Activated CD4-positive, alpha-beta T cell treated with anti-CD3 and anti-CD28 coated beads for 48 hours (primary cell): ENCODE measurements at regions not wholly inside any gene's neighbourhood (a gene's known extent, or its start where the extent isn't known, plus 50 kb on each side); places are given as distances from the start of the nearest gene placed in this dataset.
"Not testable (repeated sequence)": the region's sequence is repeated elsewhere in the genome, so short reads cannot be mapped to it uniquely, and the experiment has no call there.

Source experiments
- DNase-seq: peaks from one replicate; pipeline ENCODE4 v3.0.0-alpha.2; 2020

DNA sequence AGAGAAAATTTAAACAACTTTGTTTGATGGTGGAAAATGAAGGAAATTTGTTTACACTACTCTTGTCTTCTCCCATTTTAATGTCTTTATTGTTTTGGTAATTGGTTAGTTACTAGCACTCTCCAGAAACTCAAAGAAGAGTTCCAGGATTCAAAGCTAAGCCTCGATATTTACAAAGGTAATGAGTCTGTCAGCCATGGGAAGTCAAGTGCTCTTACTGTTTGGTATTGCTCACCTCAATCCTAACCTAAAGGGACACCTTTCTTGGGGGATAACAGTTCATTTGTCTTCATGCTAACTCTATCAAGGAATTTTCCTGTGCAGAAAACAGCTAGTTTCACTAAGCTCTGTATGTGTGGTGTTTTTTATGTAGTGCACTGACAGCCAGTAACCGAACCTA, 222.9 kb upstream of the LMO3 start:
- DNase-seq: no peak

- no peak for DNase-seq
Observed at GRCh38 chr12:16807731-16808130, 201.8 kb upstream of the LMO3 start.

DNA sequence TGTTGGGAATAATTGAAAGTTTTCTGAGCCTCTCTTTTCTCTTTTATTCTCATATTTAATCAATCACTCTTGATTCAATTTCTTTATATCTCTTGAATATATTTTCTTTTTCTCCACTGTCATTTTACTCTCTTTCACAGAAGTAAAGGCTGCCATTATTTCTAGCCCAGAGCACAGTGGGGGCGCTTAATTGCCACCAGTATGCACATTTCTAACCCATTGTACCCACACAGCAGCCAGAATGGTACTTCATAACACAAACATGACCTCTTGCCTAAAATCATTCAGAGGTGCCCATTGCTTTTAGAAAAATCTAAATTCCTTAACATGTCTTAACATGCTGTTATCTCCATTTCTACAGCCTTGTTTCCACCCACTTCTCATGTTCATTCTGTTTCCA, 190.2 kb upstream of the LMO3 start:
- no peak for DNase-seq

DNA sequence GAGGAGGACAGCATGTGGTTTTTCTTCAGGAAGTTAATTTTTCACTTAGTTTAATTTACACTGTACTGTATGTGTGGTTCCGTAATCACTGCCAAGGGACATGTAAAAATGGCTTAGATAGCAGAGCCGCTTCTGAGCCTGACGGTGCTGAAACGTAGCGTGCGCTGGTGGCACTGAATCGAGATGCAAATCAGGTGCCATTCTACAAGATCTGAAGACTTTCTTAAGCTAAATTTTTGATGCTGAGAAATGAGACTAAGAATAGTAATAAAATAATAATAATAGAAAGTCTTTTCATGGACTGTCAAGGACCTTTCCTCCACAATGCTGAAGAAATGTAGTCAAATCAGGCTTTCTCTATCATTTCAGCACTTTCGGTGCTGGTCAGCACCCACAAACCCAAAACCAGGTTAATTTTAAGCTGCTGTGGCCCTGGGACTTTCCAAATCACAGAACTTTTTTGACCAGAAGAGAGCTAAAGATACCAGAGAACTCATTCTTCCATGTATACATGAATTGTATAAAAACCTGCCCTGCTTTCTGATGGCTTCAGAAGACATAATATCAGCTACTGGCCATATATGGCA, 183.3 kb upstream of the LMO3 start:
- no peak for DNase-seq

- no peak for DNase-seq
Observed at GRCh38 chr12:16788506-16789203, 182.7 kb upstream of the LMO3 start.

- no peak for DNase-seq
Observed at GRCh38 chr12:16785953-16786352, 180.0 kb upstream of the LMO3 start.

DNA sequence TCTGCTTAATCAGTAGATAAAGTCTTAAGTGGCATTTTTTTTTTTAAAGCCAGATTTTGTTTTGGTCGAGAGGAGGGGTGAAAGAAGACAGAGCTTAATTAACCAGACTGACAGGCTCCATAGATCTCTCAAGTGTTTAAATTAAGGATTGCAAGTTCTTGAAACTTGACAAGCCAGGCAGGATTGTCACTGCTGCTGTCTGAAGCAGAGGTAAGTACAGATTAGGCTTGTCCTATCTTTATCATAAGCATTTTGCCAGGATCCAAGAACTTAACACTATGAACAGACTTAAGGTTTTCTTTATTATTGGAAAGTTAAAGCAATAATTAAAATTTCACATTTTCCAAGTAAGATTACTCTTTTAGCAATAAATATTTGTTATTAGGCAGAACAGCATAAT, 179.6 kb upstream of the LMO3 start:
- DNase-seq: no peak

DNA sequence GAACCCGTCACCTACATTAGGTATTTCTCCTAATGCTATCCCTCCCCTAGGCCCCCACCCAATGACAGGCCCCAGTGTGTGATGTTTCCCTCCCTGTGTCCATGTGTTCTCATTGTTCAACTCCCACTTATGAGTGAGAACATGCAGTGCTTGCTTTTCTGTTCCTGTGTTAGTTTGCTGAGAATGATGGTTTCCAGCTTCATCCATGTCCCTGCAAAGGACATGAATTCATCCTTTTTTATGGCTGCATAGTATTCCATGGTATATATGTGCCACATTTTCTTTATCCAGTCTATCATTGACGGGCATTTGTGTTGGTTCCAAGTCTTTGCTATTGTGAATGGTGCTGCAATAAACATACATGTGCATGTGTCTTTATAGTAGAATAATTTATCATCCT, 163.2 kb upstream of the LMO3 start:
- not testable (repeated sequence) for DNase-seq

DNA sequence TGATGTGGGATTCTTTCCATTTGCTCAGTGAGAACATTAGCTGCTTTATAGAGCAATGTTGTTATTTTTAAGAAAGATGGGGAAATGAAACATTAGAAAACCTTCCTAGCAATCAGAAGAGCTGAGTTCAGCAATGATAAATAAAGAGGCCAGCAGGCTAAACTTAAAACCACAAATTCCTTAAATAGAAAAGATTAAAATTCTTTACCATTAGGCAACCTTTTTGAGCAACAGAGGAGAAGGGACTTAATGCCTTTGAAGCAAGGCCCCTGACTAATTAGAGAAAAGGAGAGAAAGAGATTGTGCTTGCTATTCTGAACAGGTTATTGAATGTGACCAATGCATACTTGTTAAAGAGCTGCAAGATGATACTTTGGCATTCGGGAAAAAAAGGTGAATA, 160.8 kb upstream of the LMO3 start:
- DNase-seq: no peak

DNA sequence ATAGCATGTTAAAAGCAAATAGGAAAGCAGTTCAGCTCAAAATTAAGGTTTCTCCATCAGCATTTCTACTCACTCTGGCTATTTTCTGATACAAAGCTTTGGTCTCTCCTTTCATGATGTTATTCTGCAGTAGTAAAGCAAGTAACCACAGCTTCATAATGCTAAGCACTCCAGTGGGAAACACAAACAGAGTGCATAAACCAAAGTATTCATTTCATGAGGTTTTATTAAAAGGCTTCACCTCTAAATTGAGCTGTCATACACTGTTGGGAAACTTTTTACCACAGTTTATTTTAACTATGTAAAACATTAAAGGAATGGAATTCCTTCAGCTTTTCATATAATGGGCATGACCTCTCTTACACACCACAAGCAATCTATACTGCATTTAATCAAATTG, 157.9 kb upstream of the LMO3 start:
- DNase-seq: no peak

- DNase-seq: no peak
Observed at GRCh38 chr12:16756833-16757555, 151.0 kb upstream of the LMO3 start.

GRCh38 chr12:16730772-16731171, 124.8 kb upstream of the LMO3 start:
- no peak for DNase-seq

GRCh38 chr12:16726879-16727278, 120.9 kb upstream of the LMO3 start:
- no peak for DNase-seq

DNA sequence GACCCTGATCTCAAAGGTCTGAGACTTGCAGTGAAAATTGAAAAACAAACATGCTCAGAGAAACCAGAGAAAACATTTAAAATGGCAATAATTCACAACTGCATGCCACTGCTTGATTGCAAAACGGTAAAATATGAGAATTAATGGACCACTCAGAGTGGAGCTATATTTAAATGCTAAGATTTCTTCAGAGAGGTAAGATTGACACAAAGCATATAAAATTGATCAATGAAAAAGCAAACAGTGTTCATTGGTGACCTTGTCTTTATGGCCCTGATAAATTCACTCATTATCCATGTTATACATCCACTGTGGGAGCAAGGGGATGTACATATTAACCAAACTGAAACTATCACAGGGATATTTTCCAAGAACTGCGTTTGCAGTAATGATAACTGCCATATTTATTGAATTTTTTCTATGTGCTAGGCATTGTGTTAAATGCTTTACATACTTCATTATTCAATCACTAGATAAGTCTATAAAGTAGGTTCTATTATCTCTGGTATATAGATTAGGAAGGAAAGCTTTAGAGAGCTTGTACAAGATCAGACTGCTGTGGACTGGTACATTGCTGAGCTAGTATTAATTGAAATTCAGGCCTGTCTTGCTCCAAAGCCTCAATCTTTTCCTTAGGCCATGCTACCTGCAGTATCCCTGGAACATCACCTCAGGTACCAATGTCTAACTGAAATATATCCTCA, 113.9 kb upstream of the LMO3 start:
- DNase-seq: no peak

- no peak for DNase-seq
Observed at GRCh38 chr12:16716928-16717327, 111.0 kb upstream of the LMO3 start.

- DNase-seq: no peak
Observed at GRCh38 chr12:16692099-16692498, 86.1 kb upstream of the LMO3 start.

- DNase-seq: no peak
Observed at GRCh38 chr12:16691624-16692023, 85.7 kb upstream of the LMO3 start.

- no peak for DNase-seq
Observed at GRCh38 chr12:16688200-16688599, 82.2 kb upstream of the LMO3 start.

DNA sequence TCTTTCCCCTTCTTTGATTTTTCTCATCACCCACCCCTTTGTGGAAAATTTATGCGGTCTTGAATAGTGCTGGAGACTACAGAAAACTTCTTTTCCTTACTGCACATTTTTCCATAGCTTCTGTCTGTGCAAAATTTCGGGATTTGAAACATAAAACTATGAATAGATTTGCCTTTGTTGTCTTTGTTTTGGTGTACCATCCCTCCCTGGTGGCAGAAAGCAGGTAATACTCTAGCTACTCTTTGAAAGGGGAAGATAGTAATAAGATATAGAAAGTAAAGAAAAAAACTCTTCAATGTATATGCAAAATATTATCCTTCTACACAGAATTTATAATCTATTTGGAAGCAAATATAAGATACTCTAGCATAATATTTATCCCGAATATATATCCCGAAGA, 79.1 kb upstream of the LMO3 start:
- no peak for DNase-seq

GRCh38 chr12:16681196-16681595, 75.2 kb upstream of the LMO3 start:
- DNase-seq: no peak

GRCh38 chr12:16675438-16675837, 69.5 kb upstream of the LMO3 start:
- DNase-seq: no peak

- DNase-seq: no peak
Observed at GRCh38 chr12:16674885-16675284, 68.9 kb upstream of the LMO3 start.

GRCh38 chr12:16670456-16671050, 64.6 kb upstream of the LMO3 start:
- DNase-seq: no peak
